ENCODE measurements at regions not wholly inside any gene's neighbourhood (a gene's known extent, or its start where the extent isn't known, plus 50 kb on each side); places are given as distances from the start of the nearest gene placed in this dataset.

GRCh38 chr15:70309716-70310115 lies 212.0 kb upstream of the TLE3 start:
- H3K27me3 ChIP-seq, result no peaks in the 10 kb centered on the region
- no peak for DNase-seq
- 14 to 55% methylated on average over 1 to 4 of the region's 4 CpGs for WGBS, 2 donors (ENCODE audit: low coverage in 1 of 2)
- intact Hi-C loops (cut with DNase I; ENCODE audit: low total_unique reads) (no loop called here), in situ Hi-C loops (cut with MboI; ENCODE audit: low pct_ligation_motif_present in 1 of 4, low pct_unique_long_range_greater_than_20kb in 1 of 4, low sequenced_read_pairs in 3 of 4) (no loop called here)
- H3K4me3 ChIP-seq, result no peak overlapping the region
- H3K36me3 ChIP-seq, result no peaks in the 10 kb centered on the region
- no peaks in the 10 kb centered on the region for H3K4me1 ChIP-seq
- no peaks in the 10 kb centered on the region for H3K9me3 ChIP-seq
- H3K27ac ChIP-seq, result no peak overlapping the region
- TF ChIP-seq CTCF (IDR thresholded peaks at IDR 0.05), result no peak
- no peak for TF ChIP-seq POLR2A (IDR thresholded peaks at IDR 0.05)
- TF ChIP-seq POLR2AphosphoS5 (IDR thresholded peaks at IDR 0.05), result no peak
- TF ChIP-seq EP300 (IDR thresholded peaks at IDR 0.05; ENCODE audit: low read depth), result no peak

- no peak for DNase-seq
- no peaks in the 10 kb centered on the region for H3K36me3 ChIP-seq
- in situ Hi-C loops (cut with MboI; ENCODE audit: low pct_ligation_motif_present in 1 of 4, low pct_unique_long_range_greater_than_20kb in 1 of 4, low sequenced_read_pairs in 3 of 4), result no loop called here
- TF ChIP-seq POLR2A (IDR thresholded peaks at IDR 0.05) (no peak), POLR2AphosphoS5 (IDR thresholded peaks at IDR 0.05) (no peak), CTCF (IDR thresholded peaks at IDR 0.05) (no peak), EP300 (IDR thresholded peaks at IDR 0.05; ENCODE audit: low read depth) (no peak)
- intact Hi-C loops (cut with DNase I; ENCODE audit: low total_unique reads), result no loop called here
- no peak overlapping the region for H3K27ac ChIP-seq
- no peaks in the 10 kb centered on the region for H3K4me1 ChIP-seq
- H3K9me3 ChIP-seq, result no peaks in the 10 kb centered on the region
- no peaks in the 10 kb centered on the region for H3K27me3 ChIP-seq
- 93 to 94% methylated on average over 7 to 9 of the region's 9 CpGs for WGBS, 2 donors (ENCODE audit: low coverage in 1 of 2)
- H3K4me3 ChIP-seq, result no peak overlapping the region
Measured at GRCh38 chr15:70308735-70309434, 211.2 kb upstream of the TLE3 start.

GRCh38 chr15:70308011-70308734 lies 210.5 kb upstream of the TLE3 start:
- H3K27me3 ChIP-seq, result no peaks in the 10 kb centered on the region
- no peaks in the 10 kb centered on the region for H3K36me3 ChIP-seq
- no peaks in the 10 kb centered on the region for H3K4me1 ChIP-seq
- 37 to 52% methylated on average over 4 of the region's 4 CpGs for WGBS, 2 donors (ENCODE audit: low coverage in 1 of 2)
- intact Hi-C loops (cut with DNase I; ENCODE audit: low total_unique reads) (no loop called here), in situ Hi-C loops (cut with MboI; ENCODE audit: low pct_ligation_motif_present in 1 of 4, low pct_unique_long_range_greater_than_20kb in 1 of 4, low sequenced_read_pairs in 3 of 4) (no loop called here)
- TF ChIP-seq POLR2AphosphoS5 (IDR thresholded peaks at IDR 0.05), result no peak
- no peak for TF ChIP-seq EP300 (IDR thresholded peaks at IDR 0.05; ENCODE audit: low read depth)
- no peak for TF ChIP-seq CTCF (IDR thresholded peaks at IDR 0.05)
- TF ChIP-seq POLR2A (IDR thresholded peaks at IDR 0.05), result no peak
- no peak for DNase-seq
- H3K9me3 ChIP-seq, result no peaks in the 10 kb centered on the region
- no peak overlapping the region for H3K4me3 ChIP-seq
- no peak overlapping the region for H3K27ac ChIP-seq

- Histone ChIP-seq H3K4me1 (no peaks in the 10 kb centered on the region), H3K36me3 (no peaks in the 10 kb centered on the region), H3K9me3 (no peaks in the 10 kb centered on the region), H3K27ac (no peak overlapping the region), H3K27me3 (no peaks in the 10 kb centered on the region), H3K4me3 (no peak overlapping the region)
- DNase-seq, result no peak
- TF ChIP-seq POLR2A (IDR thresholded peaks at IDR 0.05), result no peak
- no peak for TF ChIP-seq CTCF (IDR thresholded peaks at IDR 0.05)
- no peak for TF ChIP-seq EP300 (IDR thresholded peaks at IDR 0.05; ENCODE audit: low read depth)
- TF ChIP-seq POLR2AphosphoS5 (IDR thresholded peaks at IDR 0.05), result no peak
- WGBS, 2 donors (ENCODE audit: low coverage in 1 of 2), result 92 to 100% methylated on average over 1 to 4 of the region's 4 CpGs
- intact Hi-C loops (cut with DNase I; ENCODE audit: low total_unique reads), result no loop called here
- in situ Hi-C loops (cut with MboI; ENCODE audit: low pct_ligation_motif_present in 1 of 4, low pct_unique_long_range_greater_than_20kb in 1 of 4, low sequenced_read_pairs in 3 of 4), result no loop called here
Measured at GRCh38 chr15:70306582-70306981, 208.9 kb upstream of the TLE3 start.

All from transverse colon (tissue), 4 donors.